ENCODE measurements at regions not wholly inside any gene's neighbourhood (a gene's known extent, or its start where the extent isn't known, plus 50 kb on each side); places are given as distances from the start of the nearest gene placed in this dataset.

- no peak for TF ChIP-seq CTCF (conservative IDR thresholded peaks at IDR 0.05; ENCODE audit: low read depth, low read length)
- TF ChIP-seq MAFK (IDR thresholded peaks at IDR 0.05; ENCODE audit: low read depth, low read length) = no peak
- TF ChIP-seq POLR2A (IDR thresholded peaks at IDR 0.05; ENCODE audit: low read depth, low read length) = no peak
- no peak for TF ChIP-seq RFX5 (IDR thresholded peaks at IDR 0.05; ENCODE audit: low read depth, low read length)
- TF ChIP-seq RCOR1 (IDR thresholded peaks at IDR 0.05; ENCODE audit: insufficient replicate concordance, low read length) = no peak
- TF ChIP-seq USF2 (IDR thresholded peaks at IDR 0.05; ENCODE audit: low read depth, low read length) = no peak
- TF ChIP-seq BHLHE40 (IDR thresholded peaks at IDR 0.05; ENCODE audit: low read depth, low read length) = no peak
- no peak for TF ChIP-seq SMC3 (IDR thresholded peaks at IDR 0.05; ENCODE audit: low read depth, low read length)
- no peak for TF ChIP-seq CHD1 (IDR thresholded peaks at IDR 0.05; ENCODE audit: low read depth, low read length)
- no peak for TF ChIP-seq ELK1 (IDR thresholded peaks at IDR 0.05; ENCODE audit: borderline replicate concordance, low read depth, low read length)
- no peak for TF ChIP-seq MXI1 (IDR thresholded peaks at IDR 0.05; ENCODE audit: borderline replicate concordance, low read depth, low read length)
- peak; percentile 68 for TF ChIP-seq CEBPB (IDR thresholded peaks at IDR 0.05; ENCODE audit: low read depth, low read length)
- TF ChIP-seq FOS (IDR thresholded peaks at IDR 0.05; ENCODE audit: low read depth, low read length) = no peak
- no peak for TF ChIP-seq RAD21 (IDR thresholded peaks at IDR 0.05; ENCODE audit: low read length)
Measured at GRCh38 chr1:224879162-224879803, 50.2 kb upstream of the DNAH14 start.

Measured in IMR-90 (cell line).